Endothelial cell of umbilical vein (primary cell): ENCODE measurements at regions not wholly inside any gene's neighbourhood (a gene's known extent, or its start where the extent isn't known, plus 50 kb on each side); places are given as distances from the start of the nearest gene placed in this dataset.

Experiments used
- BruUV-seq: library from RNA; stranded (reverse); fragments of 400-500 nt; replicated peaks from 2 replicates; lab custom pipeline; 2021; lab: Mats Ljungman, UMichigan
- CTCF ChIA-PET: fragments of 300-600, 350-600 bp; sonication (Branson Sonifier 250); formaldehyde crosslinking; loops from one replicate; lab custom pipeline; 2021; ENCODE audit warnings: antibody characterized with exemption, inconsistent platforms; lab: Charles Lee
- POLR2A ChIA-PET: fragments of 300-600, 350-600 bp; sonication (Branson Sonifier 250); formaldehyde crosslinking; loops from one replicate; lab custom pipeline; 2021; ENCODE audit warnings: antibody characterized with exemption, inconsistent platforms; lab: Charles Lee
- DNase-seq: peaks from one replicate; pipeline ENCODE4 v3.0.0-alpha.2; 2011; ENCODE audit warnings: low read depth, low spot score
- FAIRE-seq: peaks from 2 replicates; lab custom pipeline; 2011; peaks lifted over from hg19 to GRCh38; lab: Jason Lieb, UNC
- H2AFZ ChIP-seq: 2 replicates; pipeline ENCODE4 v1.6.0; 2012; ENCODE audit warnings: low read depth, low read length, control low read depth, inconsistent platforms
- H3K27ac ChIP-seq: 2 replicates; pipeline ENCODE4 v1.5.1; 2011; ENCODE audit warnings: low read depth, mild to moderate bottlenecking, control low read depth, low read length, moderate library complexity; ENCODE audit not compliant: insufficient read depth
- H3K27me3 ChIP-seq, 2 experiments: 2 replicates each; pipeline versions ENCODE4 v1.6.0 to v1.6.1; 2011; ENCODE audit warnings: low read length in 2 of 2, mixed read lengths in 1 of 2; ENCODE audit not compliant: control insufficient read depth in 2 of 2, insufficient read depth in 2 of 2
- H3K36me3 ChIP-seq, 2 experiments: 2 replicates in 1 of 2; 3 replicates in 1 of 2; pipeline ENCODE4 v1.5.1; 2011; ENCODE audit warnings: low read length in 2 of 2, mild to moderate bottlenecking in 1 of 2, moderate library complexity in 1 of 2; ENCODE audit not compliant: control insufficient read depth in 2 of 2, insufficient read depth in 2 of 2; ENCODE audit errors: extremely low read depth in 1 of 2
- H3K4me1 ChIP-seq: 3 replicates; pipeline ENCODE4 v1.5.1; 2011; ENCODE audit warnings: mild to moderate bottlenecking, low read length; ENCODE audit not compliant: control insufficient read depth, insufficient read depth; ENCODE audit errors: extremely low read depth
- H3K4me2 ChIP-seq: 2 replicates; pipeline ENCODE4 v1.6.1; 2011; ENCODE audit warnings: low read length, control low read depth, mixed read lengths; ENCODE audit not compliant: insufficient read depth
- H3K4me3 ChIP-seq, 3 experiments: fragments of 200-600 bp in 1 of 3; sonication (generic), shearing (Covaris generic) in 1 of 3; replicated peaks in 1 of 3; 2 replicates each; pipeline ENCODE4 v1.5.1; 2011 to 2016; ENCODE audit warnings: control low read depth in 3 of 3, low read length in 3 of 3, mild to moderate bottlenecking in 2 of 3, inconsistent platforms in 1 of 3, low read depth in 1 of 3, moderate library complexity in 1 of 3; ENCODE audit not compliant: insufficient read depth in 1 of 3
- H3K79me2 ChIP-seq: 2 replicates; pipeline ENCODE4 v1.6.0; 2012; ENCODE audit warnings: low read length, inconsistent platforms; ENCODE audit not compliant: control insufficient read depth, insufficient read depth
- H3K9ac ChIP-seq: replicated peaks from 2 replicates; pipeline ENCODE3; 2011; ENCODE audit warnings: low read length, control low read depth; ENCODE audit not compliant: insufficient read depth; ENCODE audit errors: extremely low read depth
- H3K9me1 ChIP-seq: replicated peaks from 3 replicates; pipeline ENCODE4 v1.6.0; 2011; ENCODE audit warnings: mild to moderate bottlenecking, low read length; ENCODE audit not compliant: control insufficient read depth, insufficient read depth; ENCODE audit errors: extremely low read depth
- H3K9me3 ChIP-seq: replicated peaks from 2 replicates; pipeline ENCODE4 v1.5.1; 2012; ENCODE audit warnings: low read length, inconsistent platforms; ENCODE audit not compliant: control insufficient read depth, insufficient read depth
- H4K20me1 ChIP-seq: replicated peaks from 2 replicates; pipeline ENCODE3; 2011; ENCODE audit warnings: mild to moderate bottlenecking, low read length; ENCODE audit not compliant: control insufficient read depth, insufficient read depth; ENCODE audit errors: extremely low read depth
- EZH2 ChIP-seq: IDR thresholded peaks from 2 replicates; pipeline ENCODE4 v1.6.1; 2012; ENCODE audit warnings: borderline replicate concordance, low read depth, mild to moderate bottlenecking, moderate library complexity, low read length, inconsistent platforms; ENCODE audit not compliant: severe bottlenecking
- FOS ChIP-seq: IDR thresholded peaks from 2 replicates; pipeline ENCODE4 v1.6.1; 2011; ENCODE audit warnings: mild to moderate bottlenecking, low read length, moderate library complexity, borderline replicate concordance; ENCODE audit not compliant: insufficient read depth
- GATA2 ChIP-seq: IDR thresholded peaks from 2 replicates; pipeline ENCODE4 v1.7.0; 2011; ENCODE audit warnings: low read depth, mild to moderate bottlenecking, moderate library complexity, mixed read lengths, low read length; ENCODE audit not compliant: insufficient read length, insufficient read depth
- JUN ChIP-seq: IDR thresholded peaks from 2 replicates; pipeline ENCODE4 v1.6.1; 2011; ENCODE audit warnings: borderline replicate concordance, low read depth; ENCODE audit not compliant: insufficient read length, insufficient read depth
- MAX ChIP-seq: IDR thresholded peaks from 2 replicates; pipeline ENCODE4 v1.6.1; 2011; ENCODE audit not compliant: insufficient read depth, insufficient read length
- MYC ChIP-seq: IDR thresholded peaks from one replicate; pipeline ENCODE4 v1.6.1; 2011; ENCODE audit warnings: mild to moderate bottlenecking, low read depth, low read length
- POLR2A ChIP-seq: IDR thresholded peaks from 2 replicates; pipeline ENCODE4 v1.6.1; 2012; ENCODE audit warnings: low read depth, mild to moderate bottlenecking, control low read depth, low read length
- POLR2AphosphoS5 ChIP-seq: IDR thresholded peaks from 2 replicates; pipeline ENCODE4 v1.6.1; 2012; ENCODE audit warnings: low read depth, mild to moderate bottlenecking, control low read depth, low read length, moderate library complexity; ENCODE audit not compliant: insufficient read depth
- dilution Hi-C: fragments of 300-500 bp; cut with MboI; formaldehyde crosslinking; loops from one replicate; pipeline ENCODE4 v1.15.0; 2019; ENCODE audit warnings: low sequenced_read_pairs; ENCODE audit not compliant: extremely low pct_ligation_motif_present
- intact Hi-C: fragments of 100-400 bp; cut with micrococcal nuclease; formaldehyde crosslinking; loops from one replicate; pipeline ENCODE4 v1.10.0; 2022
- TF ChIP-seq, protein P1 (sequence below), 2 donors: IDR thresholded peaks; 1 replicate in 1 of 2; 2 replicates in 1 of 2; pipeline ENCODE4 v1.5.1; 2011; ENCODE audit warnings: low read length in 2 of 2, mild to moderate bottlenecking in 2 of 2, moderate library complexity in 2 of 2, control low read depth in 1 of 2, inconsistent platforms in 1 of 2, low read depth in 1 of 2; ENCODE audit not compliant: insufficient read depth in 1 of 2; ENCODE audit errors: extremely low read depth in 1 of 2

DNA sequence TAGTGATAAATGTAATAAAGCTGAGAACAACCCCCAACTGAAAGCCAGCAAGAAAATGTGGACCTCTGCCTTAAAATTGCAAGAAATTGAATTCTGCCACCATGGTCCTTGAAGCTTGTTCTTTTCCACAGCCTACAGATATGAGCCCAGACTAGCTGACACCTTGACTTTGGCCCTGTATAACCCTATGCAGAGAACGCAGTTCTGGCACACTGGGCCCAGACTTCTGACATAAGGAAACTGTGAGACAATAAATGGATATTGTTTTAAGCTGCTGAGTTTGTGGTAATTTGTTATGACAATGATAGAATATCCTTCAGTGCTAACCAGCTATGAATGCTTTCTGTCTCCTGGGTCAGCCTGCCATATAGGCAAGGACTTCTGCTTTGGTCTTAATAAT lies 315.6 kb upstream of the RIOK2 start:
- Histone ChIP-seq H3K27me3 (no peaks in the 10 kb centered on the region), H2AFZ (no peak overlapping the region), H3K4me2 (no peak overlapping the region), H3K36me3 (no peaks in the 10 kb centered on the region), H3K4me3 (no peak overlapping the region), H3K9me3 (no peaks in the 10 kb centered on the region), H3K9me1 (no peaks in the 10 kb centered on the region), H4K20me1 (no peaks in the 10 kb centered on the region), H3K27ac (no peak overlapping the region), H3K9ac (no peak overlapping the region), H3K79me2 (no peaks in the 10 kb centered on the region), H3K4me1 (no peaks in the 10 kb centered on the region)
- intact Hi-C loops (no loop called here), dilution Hi-C loops (no loop called here)
- BruUV-seq: no TSS peak
- peak; percentile 17 for DNase-seq
- no peak for FAIRE-seq
- no peak for TF ChIP-seq POLR2A
- no peak for TF ChIP-seq POLR2AphosphoS5
- no peak for TF ChIP-seq MYC
- TF ChIP-seq MAX: no peak
- TF ChIP-seq, protein P1, sequence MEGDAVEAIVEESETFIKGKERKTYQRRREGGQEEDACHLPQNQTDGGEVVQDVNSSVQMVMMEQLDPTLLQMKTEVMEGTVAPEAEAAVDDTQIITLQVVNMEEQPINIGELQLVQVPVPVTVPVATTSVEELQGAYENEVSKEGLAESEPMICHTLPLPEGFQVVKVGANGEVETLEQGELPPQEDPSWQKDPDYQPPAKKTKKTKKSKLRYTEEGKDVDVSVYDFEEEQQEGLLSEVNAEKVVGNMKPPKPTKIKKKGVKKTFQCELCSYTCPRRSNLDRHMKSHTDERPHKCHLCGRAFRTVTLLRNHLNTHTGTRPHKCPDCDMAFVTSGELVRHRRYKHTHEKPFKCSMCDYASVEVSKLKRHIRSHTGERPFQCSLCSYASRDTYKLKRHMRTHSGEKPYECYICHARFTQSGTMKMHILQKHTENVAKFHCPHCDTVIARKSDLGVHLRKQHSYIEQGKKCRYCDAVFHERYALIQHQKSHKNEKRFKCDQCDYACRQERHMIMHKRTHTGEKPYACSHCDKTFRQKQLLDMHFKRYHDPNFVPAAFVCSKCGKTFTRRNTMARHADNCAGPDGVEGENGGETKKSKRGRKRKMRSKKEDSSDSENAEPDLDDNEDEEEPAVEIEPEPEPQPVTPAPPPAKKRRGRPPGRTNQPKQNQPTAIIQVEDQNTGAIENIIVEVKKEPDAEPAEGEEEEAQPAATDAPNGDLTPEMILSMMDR (IDR thresholded peaks at IDR 0.05; ENCODE audit: extremely low read depth in 1 of 2, insufficient read depth in 1 of 2, low read depth in 1 of 2, low read length in 2 of 2): no peak
- TF ChIP-seq FOS: no peak
- no peak for TF ChIP-seq JUN
- no peak for TF ChIP-seq GATA2
- TF ChIP-seq EZH2: no peak
- POLR2A ChIA-PET: no interaction called here
- CTCF ChIA-PET: interaction anchor here (1.7 kb wide), 1 partner anchor 35 kb away, joined by 5 read pairs; no protein-coding TSS in a partner anchor
